ENCODE measurements at regions not wholly inside any gene's neighbourhood (a gene's known extent, or its start where the extent isn't known, plus 50 kb on each side); places are given as distances from the start of the nearest gene placed in this dataset.

DNA sequence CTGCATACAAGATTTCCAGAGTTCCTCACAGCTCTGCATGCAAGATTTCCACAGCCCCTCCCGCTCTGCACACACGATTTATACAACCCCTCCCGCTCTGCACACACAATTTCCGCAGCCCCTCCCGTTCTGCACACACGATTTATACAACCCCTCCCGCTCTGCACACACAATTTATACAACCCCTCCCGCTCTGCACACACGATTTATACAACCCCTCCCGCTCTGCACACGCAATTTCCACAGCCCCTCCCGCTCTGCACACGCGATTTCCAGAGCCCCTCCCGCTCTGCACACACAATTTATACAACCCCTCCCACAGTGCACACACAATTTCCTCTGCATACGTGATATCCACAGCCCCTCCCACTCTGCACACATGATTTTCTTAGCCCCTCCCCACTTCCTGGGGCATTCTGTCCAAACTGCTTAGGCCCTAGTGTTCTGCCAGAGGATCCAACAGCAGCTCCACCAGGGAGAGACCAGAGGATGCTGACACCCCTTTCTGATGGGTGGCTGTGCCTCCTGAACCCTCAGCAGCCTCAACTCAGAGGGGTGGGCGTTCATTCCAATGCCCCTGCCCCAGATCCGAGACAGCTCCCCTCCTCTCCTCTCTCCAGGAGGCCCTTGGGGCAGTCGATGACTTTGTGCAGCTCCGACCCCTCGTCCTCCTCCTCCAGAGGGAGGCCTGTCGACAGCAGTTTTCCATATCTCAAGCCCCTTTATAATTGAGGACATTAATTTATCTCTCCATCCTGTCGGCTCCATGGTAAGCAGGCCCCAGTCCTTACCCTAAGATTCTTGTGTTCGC lies 671.7 kb downstream of the BRD1 start:
- TF ChIP-seq CTCF (IDR thresholded peaks at IDR 0.05), result no peak
- no peak for TF ChIP-seq ZFX (IDR thresholded peaks at IDR 0.05; ENCODE audit: borderline replicate concordance)
